Activated naive CD4-positive, alpha-beta T cell treated with anti-CD3 and anti-CD28 coated beads, Interleukin-2, amount 50 U/mL, for 24 hours (primary cell): ENCODE measurements at regions not wholly inside any gene's neighbourhood (a gene's known extent, or its start where the extent isn't known, plus 50 kb on each side); places are given as distances from the start of the nearest gene placed in this dataset.
"Not testable (repeated sequence)": the region's sequence is repeated elsewhere in the genome, so short reads cannot be mapped to it uniquely, and the experiment has no call there.

Source experiments
- H3K27ac Mint-ChIP-seq: one replicate; pipeline ENCODE4 v1.8.0; 2021; ENCODE audit warnings: mild to moderate bottlenecking, mixed read lengths
- H3K27me3 Mint-ChIP-seq: one replicate; pipeline ENCODE4 v1.8.0; 2021; ENCODE audit warnings: mixed read lengths
- H3K36me3 Mint-ChIP-seq: one replicate; pipeline ENCODE4 v1.8.0; 2021; ENCODE audit warnings: mixed read lengths
- H3K4me1 Mint-ChIP-seq: one replicate; pipeline ENCODE4 v1.8.0; 2021; ENCODE audit warnings: mixed read lengths
- H3K4me3 Mint-ChIP-seq: one replicate; pipeline ENCODE4 v1.8.0; 2021; ENCODE audit warnings: mild to moderate bottlenecking, mixed read lengths
- H3K9me3 Mint-ChIP-seq: one replicate; pipeline ENCODE4 v1.8.0; 2021; ENCODE audit warnings: mixed read lengths

DNA sequence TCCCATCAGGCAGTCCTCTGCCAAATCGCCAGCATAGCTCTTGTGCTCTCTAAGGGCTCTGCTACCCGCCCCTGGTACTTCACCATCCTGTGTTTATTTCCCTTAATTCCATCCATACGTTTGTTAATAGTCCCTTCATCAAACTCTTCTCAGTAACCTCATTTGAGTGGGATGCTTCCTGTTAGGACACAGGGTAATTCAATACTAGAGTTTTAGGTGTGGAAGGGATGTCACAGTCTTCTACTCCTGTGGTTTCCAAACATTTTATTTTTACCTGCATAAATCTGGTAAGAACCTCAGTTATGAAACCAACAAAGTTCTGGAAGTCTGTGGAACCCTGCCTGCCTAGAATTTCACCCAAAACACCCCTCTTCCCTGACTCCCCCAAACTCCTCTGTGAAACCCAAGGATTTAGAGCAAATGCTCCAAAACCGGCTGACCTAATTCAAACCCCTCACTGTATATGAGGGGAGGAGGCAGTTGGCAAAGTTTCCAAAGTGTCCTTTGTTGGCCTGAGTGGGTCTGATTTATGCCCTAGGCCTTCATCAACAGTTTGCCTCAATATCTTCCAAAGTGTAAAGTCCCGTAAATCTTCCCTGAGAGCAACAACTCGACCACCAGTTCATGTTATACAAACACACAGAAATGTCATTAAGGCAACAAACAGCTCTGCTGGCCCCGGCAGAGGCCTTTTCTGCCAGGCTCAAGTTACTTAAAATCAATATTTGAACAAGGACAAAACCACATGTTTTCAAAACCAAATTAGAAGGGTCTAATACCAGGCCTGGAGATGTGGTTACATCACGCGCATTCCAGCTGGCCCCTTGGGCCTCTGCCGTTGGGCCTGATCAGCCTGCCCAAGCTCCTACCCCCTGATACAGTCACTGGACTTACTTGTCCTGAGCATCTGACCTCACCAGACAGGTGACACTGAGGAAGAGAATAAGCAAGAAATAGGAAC lies 82.4 kb upstream of the FGGY start:
- peaks cover 7% of the 10 kb centered on the region for H3K9me3 Mint-ChIP-seq
- peaks cover 1% of the 10 kb centered on the region for H3K36me3 Mint-ChIP-seq
- no peak overlapping the region for H3K4me3 Mint-ChIP-seq
- no peaks in the 10 kb centered on the region for H3K4me1 Mint-ChIP-seq
- H3K27me3 Mint-ChIP-seq, result no peaks in the 10 kb centered on the region
- H3K27ac Mint-ChIP-seq, result no peak overlapping the region

DNA sequence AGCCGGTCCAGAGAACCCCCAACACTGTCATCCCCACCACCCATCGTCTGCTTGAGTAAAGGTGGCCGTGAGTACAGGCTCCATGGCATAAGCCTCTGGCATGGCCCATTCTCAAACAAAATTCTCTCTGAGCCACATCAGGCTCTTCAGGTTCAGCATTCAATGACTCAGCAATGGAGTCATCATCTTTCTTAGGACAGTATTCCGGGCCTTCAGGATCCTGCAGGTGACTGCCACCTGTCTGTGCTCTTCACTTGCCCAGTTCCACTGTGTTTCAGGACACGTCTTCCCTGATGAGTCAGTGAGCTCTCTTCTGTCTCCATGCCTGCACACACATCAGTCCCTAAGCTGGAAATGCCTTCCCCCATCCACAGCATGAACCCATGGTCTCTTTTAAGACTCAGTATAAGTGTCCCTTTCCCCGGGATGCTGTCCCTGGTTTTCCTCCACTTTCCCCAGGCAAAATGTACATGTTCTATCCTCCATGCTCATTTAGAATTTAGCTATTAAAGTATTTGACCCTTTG lies 81.1 kb upstream of the FGGY start:
- no peak overlapping the region for H3K4me3 Mint-ChIP-seq

DNA sequence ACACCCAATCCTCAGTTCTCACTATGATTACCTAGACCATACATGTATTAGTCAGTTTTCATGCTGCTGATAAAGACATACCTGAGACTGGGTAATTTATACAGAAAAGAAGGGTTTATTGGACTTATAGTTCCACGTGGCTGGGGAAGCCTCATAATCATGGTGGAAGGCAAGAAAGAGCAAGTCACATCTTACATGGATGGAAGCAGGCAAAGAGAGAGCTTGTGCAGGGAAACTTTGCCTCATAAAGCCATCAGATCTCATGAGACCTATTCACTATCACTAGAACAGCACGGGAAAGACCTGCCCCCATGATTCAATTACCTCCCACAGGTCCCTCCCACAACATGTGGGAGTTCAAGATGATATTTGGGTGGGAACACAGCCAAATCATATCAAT lies 79.5 kb upstream of the FGGY start:
- H3K4me3 Mint-ChIP-seq, H3K27me3 Mint-ChIP-seq, H3K27ac Mint-ChIP-seq, H3K36me3 Mint-ChIP-seq, H3K9me3 Mint-ChIP-seq, H3K4me1 Mint-ChIP-seq: not testable (repeated sequence)

More for the DNA sequence above, 81.1 kb upstream of the FGGY start:
- Mint-ChIP-seq H3K36me3 (peaks cover 1% of the 10 kb centered on the region), H3K27me3 (no peaks in the 10 kb centered on the region), H3K9me3 (peaks cover 7% of the 10 kb centered on the region), H3K4me1 (no peaks in the 10 kb centered on the region), H3K27ac (no peak overlapping the region)

DNA sequence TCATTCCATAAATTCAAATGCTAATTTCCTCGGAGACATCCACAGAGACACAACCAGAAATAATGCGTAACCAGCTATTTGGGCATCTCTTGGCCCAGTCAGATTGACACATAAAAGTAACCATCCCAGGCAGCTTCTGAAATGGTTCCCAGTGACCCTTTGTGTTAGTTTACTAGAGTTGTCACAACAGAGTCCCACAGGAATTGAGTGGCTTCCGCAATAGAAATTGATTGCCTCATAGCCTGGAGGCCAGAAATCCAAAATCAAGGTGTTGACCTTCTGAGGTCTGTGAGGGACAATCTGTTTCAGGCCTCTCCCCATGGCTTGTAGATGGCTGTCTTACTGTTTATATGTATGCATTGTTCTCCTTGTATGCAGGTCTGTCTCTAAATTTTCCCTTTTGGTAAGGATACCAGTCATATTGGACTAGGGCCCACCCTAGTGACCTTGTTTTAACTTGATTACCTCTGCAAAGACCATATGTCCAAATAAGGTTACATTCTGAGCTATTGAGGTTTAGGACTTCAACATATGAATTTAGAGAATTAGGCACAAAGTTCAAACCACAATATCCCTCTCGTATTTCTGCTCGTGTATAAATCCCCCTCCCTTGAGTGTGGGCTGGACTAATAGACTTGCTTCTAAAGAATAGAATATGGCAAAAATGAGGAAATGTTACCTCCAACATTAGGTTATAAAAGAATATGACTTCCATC lies 78.2 kb upstream of the FGGY start:
- Mint-ChIP-seq H3K4me1 (no peaks in the 10 kb centered on the region), H3K36me3 (peaks cover 1% of the 10 kb centered on the region), H3K4me3 (no peak overlapping the region), H3K9me3 (peaks cover 7% of the 10 kb centered on the region), H3K27ac (no peak overlapping the region), H3K27me3 (no peaks in the 10 kb centered on the region)

DNA sequence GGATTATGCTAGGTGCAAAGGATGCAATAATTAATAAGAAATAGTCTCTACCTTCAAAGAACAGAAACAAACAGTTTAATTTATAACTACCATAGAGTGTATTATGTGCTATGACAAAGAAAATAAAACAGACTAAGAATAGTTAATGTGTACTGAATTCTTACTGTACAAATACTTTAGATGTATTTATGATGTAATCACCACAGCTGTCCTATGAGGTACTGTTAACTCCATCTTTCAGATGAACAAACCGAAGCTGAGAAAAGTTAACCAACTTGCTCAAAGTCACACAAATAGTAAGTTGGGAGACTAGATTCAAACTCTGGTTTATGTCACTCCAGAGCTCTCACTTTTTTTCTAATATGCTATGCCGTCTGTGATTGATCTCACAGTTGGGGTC lies 77.0 kb upstream of the FGGY start:
- Mint-ChIP-seq H3K27me3 (no peaks in the 10 kb centered on the region), H3K4me1 (no peaks in the 10 kb centered on the region), H3K9me3 (peaks cover 7% of the 10 kb centered on the region), H3K4me3 (no peak overlapping the region), H3K27ac (no peak overlapping the region), H3K36me3 (peaks cover 1% of the 10 kb centered on the region)

DNA sequence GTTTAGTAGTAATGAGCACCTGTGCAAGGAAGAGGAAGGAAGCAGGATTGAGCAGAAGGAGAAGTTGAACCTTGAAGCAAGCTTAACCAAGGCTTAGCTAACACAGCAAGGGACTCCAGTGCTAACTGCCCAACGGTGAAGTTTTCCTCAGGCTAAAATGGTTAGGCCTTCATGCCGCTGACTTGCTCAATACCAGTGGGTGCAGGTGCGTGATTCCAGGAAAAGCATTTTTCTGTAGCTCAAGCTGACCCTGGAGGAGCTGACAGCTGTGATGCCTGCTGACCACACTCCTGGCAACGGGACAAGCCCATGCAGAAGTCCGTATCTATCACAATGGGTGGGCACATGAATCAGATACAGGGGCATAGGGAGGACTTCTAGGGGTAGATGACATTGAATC lies 76.5 kb upstream of the FGGY start:
- no peaks in the 10 kb centered on the region for H3K4me1 Mint-ChIP-seq
- H3K27me3 Mint-ChIP-seq, result no peaks in the 10 kb centered on the region
- H3K4me3 Mint-ChIP-seq, result no peak overlapping the region
- peaks cover 1% of the 10 kb centered on the region for H3K36me3 Mint-ChIP-seq
- peaks cover 7% of the 10 kb centered on the region for H3K9me3 Mint-ChIP-seq
- no peak overlapping the region for H3K27ac Mint-ChIP-seq

DNA sequence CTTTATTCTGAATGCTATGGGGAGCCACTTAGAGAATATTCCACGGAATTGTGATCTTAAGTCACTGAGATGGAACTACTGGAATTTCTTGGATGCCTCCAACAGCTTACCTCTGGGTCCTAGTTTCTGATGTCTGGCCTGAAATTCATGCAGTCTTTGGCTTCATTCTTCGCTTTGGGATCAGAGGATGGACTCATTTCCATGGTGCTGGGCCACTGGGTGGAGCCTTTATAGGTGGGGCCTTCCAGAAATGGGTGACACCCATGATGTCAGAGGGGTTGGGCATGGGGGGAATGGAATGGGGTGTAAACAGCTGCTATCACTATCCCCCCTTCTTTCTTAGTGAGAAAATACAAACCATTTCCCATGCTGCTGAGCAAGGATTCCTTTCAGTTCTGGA lies 73.7 kb upstream of the FGGY start:
- H3K27me3 Mint-ChIP-seq, result no peaks in the 10 kb centered on the region
- no peak overlapping the region for H3K4me3 Mint-ChIP-seq
- no peaks in the 10 kb centered on the region for H3K36me3 Mint-ChIP-seq

DNA sequence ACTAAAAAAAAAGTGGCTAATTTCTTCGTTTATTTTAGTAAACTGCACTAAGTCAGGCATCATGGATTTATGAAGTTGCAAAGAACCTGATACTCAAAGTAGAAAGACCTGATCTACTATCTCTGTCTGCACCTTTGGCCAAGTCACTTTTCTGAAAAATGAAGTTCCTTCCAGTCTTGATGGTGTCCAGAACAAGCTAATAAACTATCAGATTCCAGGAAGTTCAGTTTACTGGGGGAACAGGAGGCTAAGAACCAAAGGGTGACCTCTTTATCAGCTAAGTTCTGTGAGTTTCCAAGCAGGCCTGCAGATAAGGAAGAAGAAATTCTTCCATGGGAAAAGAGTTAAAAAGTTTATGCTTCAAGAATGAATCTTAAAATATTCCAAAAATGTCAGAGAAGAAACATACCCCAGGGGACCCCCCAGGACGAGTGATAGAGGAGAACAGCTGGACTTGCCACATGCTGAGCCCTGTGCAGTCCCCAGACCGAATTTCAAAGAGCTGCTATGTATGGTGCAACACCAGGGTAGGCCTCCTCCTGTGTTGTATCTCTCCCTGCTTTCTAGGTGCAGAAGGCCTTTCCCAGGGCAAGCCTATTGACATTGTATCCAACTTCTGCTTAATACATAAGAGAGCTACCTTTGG lies 72.8 kb upstream of the FGGY start:
- no peaks in the 10 kb centered on the region for H3K4me1 Mint-ChIP-seq
- H3K9me3 Mint-ChIP-seq, result no peaks in the 10 kb centered on the region
- H3K4me3 Mint-ChIP-seq, result no peak overlapping the region
- no peak overlapping the region for H3K27ac Mint-ChIP-seq
- H3K27me3 Mint-ChIP-seq, result no peaks in the 10 kb centered on the region
- H3K36me3 Mint-ChIP-seq, result no peaks in the 10 kb centered on the region

More for the DNA sequence above, 73.7 kb upstream of the FGGY start:
- H3K4me1 Mint-ChIP-seq, result no peaks in the 10 kb centered on the region
- no peaks in the 10 kb centered on the region for H3K9me3 Mint-ChIP-seq
- no peak overlapping the region for H3K27ac Mint-ChIP-seq

DNA sequence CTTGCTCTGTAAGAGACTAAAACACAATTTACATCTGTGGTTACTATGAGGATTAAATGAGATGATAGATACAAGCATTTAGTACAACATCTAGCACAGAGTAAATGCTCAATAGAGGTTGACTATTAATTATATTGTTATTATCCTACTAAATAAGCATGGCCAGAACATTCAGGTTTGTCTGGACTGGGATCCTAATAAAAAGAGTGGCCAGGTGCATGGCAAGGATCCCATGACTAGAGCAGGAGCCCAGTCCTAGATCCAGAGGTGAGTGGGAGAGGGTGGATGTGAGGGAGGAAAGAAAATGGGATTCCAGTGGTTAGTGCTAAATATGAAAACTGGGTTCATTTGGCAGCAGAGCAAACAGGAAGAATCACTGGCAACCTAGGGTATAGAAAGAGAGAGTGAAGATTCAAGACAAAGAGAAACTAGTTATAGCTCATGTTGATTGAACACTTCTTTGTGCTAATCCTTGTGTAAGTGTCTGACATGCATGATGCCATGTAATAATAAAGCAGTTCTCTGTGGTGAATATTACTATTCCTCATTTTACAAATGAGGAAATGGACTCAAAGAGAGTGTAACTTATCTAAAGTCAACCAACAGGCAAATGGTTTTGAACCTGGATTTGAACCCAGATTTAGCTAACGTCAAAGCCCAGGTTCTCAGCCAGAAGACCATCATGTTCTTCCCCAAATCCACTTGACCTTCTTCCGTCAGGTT lies 71.1 kb upstream of the FGGY start:
- Mint-ChIP-seq H3K4me1 (no peaks in the 10 kb centered on the region), H3K27ac (no peak overlapping the region), H3K4me3 (no peak overlapping the region), H3K9me3 (no peaks in the 10 kb centered on the region), H3K27me3 (no peaks in the 10 kb centered on the region), H3K36me3 (no peaks in the 10 kb centered on the region)

DNA sequence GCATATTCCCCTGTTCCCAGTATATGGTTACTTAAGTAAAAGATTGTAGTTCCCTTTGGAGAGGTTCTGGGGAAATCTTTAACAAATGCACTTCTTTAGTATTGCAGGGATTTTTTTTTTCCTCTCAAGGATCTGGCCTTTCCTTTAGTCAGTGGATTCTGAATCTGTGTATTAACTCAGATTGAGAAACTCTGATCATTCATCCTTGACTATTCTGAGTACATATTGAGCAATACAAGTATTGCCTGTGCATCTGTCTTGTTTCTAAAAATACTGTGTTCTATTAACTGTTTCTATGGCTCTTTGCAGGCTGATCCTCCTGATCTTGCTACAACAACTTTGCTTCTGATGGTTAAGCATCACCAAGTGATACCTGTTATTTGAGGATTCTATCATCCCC lies 67.8 kb upstream of the FGGY start:
- no peaks in the 10 kb centered on the region for H3K4me1 Mint-ChIP-seq
- H3K9me3 Mint-ChIP-seq, result no peaks in the 10 kb centered on the region
- H3K27ac Mint-ChIP-seq, result no peak overlapping the region
- no peak overlapping the region for H3K4me3 Mint-ChIP-seq
- H3K36me3 Mint-ChIP-seq, result no peaks in the 10 kb centered on the region
- H3K27me3 Mint-ChIP-seq, result no peaks in the 10 kb centered on the region

DNA sequence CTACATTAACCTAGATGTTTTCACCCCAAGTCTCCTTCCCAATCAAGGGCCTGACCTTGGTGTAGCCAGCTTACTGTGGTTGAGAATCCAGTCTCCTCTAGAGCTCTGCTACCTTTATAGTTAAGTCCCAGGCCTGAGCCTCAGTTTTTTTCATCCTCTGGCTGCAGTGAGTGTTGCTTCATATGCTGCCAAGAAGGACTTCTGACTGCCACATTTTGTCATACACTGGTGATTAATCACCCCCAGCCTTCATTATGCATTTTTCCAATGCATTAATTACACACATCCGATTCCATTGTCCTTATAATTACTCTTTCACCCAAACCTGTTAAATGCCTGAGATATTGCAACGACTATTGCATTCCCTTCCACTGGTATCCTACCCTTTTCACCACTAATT lies 66.3 kb upstream of the FGGY start:
- H3K4me1 Mint-ChIP-seq, result no peaks in the 10 kb centered on the region
- H3K9me3 Mint-ChIP-seq, result no peaks in the 10 kb centered on the region
- no peaks in the 10 kb centered on the region for H3K36me3 Mint-ChIP-seq
- H3K27me3 Mint-ChIP-seq, result no peaks in the 10 kb centered on the region
- no peak overlapping the region for H3K4me3 Mint-ChIP-seq
- H3K27ac Mint-ChIP-seq, result no peak overlapping the region

DNA sequence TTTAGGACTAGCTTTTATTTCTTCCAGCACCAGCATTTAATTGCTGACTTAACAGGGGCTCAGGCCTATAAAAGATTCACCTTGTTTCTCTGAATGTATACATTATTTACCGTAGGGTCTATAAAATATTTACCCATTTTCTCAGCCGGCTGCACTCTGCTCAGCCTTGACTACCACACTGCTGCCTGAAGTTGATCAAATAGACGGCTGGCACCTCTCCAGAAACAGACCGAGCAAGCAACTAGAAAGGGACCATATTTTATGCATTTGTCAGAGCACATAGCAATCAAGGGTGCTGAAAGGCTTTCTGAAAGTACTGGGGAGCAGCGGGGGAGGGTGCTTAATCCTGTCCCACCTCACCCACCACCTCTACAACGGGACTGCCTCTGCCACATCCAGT lies 64.7 kb upstream of the FGGY start:
- Mint-ChIP-seq H3K27ac (no peak overlapping the region), H3K36me3 (no peaks in the 10 kb centered on the region), H3K9me3 (no peaks in the 10 kb centered on the region), H3K4me3 (no peak overlapping the region), H3K27me3 (no peaks in the 10 kb centered on the region), H3K4me1 (no peaks in the 10 kb centered on the region)

DNA sequence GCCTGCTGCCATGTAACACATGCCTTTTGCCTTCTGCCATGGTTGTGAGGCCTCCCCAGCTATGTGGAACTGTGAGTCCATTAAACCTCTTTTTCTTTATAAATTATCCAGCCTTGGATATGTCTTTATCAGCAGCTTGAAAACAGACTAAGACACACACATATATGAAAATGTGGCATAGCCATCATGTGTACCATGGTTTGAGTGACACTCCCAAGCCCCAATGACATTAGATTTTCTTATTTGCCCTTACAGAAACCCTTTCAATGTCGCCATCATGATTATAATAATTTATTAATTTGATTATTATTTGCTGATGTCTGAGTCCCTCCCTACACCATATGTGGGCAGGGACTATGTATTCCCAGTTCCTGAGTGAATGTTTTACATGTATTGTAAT lies 63.5 kb upstream of the FGGY start:
- Mint-ChIP-seq H3K36me3 (no peaks in the 10 kb centered on the region), H3K9me3 (no peaks in the 10 kb centered on the region), H3K27ac (no peak overlapping the region), H3K4me1 (no peaks in the 10 kb centered on the region), H3K4me3 (no peak overlapping the region), H3K27me3 (no peaks in the 10 kb centered on the region)

DNA sequence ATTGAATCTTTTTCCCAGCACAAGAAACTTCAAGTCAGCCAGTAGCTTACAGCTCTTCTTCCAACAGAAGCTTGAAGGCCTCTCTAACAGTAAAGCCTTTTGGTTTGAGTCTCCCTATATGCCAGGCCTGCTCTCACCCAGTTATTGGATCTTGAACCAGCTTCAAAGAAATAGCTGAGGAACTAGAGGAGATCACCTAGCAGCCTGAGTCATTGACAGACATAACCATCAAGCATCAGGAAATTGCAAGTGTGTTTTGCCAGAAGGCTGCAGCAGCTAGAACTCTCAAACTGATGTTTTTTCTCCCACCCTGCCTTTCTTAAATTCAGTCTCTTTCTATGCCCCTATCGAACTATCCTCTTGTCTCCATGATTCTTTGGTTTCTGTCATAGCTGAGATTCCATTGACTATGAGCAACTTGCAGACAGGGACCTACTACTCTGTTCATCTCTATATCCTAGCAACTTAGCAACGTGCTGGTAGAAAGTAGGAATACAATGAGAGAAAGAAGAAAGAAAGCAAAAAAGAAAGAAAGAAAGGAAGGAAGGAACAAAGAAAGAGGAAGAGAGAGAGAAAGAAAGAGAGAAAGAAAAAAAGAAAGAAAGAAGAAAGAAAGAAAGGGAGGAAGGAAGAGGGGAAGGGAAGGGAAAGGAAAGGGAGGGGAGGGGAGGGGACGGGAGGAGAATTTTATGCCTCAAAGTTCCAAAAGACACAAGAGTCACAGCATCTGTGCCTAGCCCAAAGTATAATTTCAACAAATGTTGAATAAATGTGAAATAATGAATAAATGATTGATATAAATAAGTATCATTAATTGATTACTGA lies 60.0 kb upstream of the FGGY start:
- H3K27ac Mint-ChIP-seq, result no peak overlapping the region
- no peaks in the 10 kb centered on the region for H3K9me3 Mint-ChIP-seq
- no peak overlapping the region for H3K4me3 Mint-ChIP-seq
- no peaks in the 10 kb centered on the region for H3K27me3 Mint-ChIP-seq
- no peaks in the 10 kb centered on the region for H3K4me1 Mint-ChIP-seq
- no peaks in the 10 kb centered on the region for H3K36me3 Mint-ChIP-seq

DNA sequence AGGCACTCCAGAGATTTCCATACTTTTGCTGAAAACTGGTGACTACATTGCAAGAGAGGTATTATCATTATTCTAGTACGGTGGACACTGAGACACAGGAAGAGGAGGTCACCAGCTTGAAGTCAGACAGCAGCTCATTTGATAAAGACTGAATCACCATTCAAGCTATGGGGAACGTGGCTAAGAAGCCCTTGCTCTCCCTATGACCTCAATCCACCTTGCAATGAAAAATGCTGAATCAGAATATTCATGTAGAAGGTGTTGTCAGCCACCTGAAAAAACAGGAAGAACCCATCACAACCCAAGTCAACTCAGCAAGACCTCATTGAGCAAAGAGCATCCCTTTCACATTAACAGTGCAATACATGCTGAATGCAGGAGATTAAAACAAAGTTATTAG lies 59.0 kb upstream of the FGGY start:
- H3K27ac Mint-ChIP-seq, result no peak overlapping the region
- H3K9me3 Mint-ChIP-seq, result no peaks in the 10 kb centered on the region
- H3K27me3 Mint-ChIP-seq, result no peaks in the 10 kb centered on the region
- no peaks in the 10 kb centered on the region for H3K4me1 Mint-ChIP-seq
- no peak overlapping the region for H3K4me3 Mint-ChIP-seq
- H3K36me3 Mint-ChIP-seq, result no peaks in the 10 kb centered on the region
